Activated B cell treated with CpG ODN at 0.5 μM for 24 hours (primary cell): ENCODE measurements at regions not wholly inside any gene's neighbourhood (a gene's known extent, or its start where the extent isn't known, plus 50 kb on each side); places are given as distances from the start of the nearest gene placed in this dataset.

ENCODE experiments used
- ATAC-seq: fragments of 200-7000 bp; cut with Tn5 transposase; one replicate; pipeline ENCODE4 v1.10.0; 2021; ENCODE audit warnings: low read depth, mild to moderate bottlenecking, moderate library complexity
- CTCF ChIA-PET: fragments of 350-600 bp; sonication (Branson Sonifier 250); formaldehyde crosslinking; loops from one replicate; lab custom pipeline; 2021; ENCODE audit warnings: antibody characterized with exemption; lab: Charles Lee
- POLR2A ChIA-PET: fragments of 350-600 bp; sonication (Branson Sonifier 250); formaldehyde crosslinking; loops from one replicate; lab custom pipeline; 2021; ENCODE audit warnings: antibody characterized with exemption; lab: Charles Lee
- DNase-seq: peaks from one replicate; pipeline ENCODE4 v3.0.0; 2022
- H3K27ac Mint-ChIP-seq: one replicate; pipeline ENCODE4 v1.8.0; 2020; ENCODE audit warnings: mixed read lengths
- H3K27me3 Mint-ChIP-seq: one replicate; pipeline ENCODE4 v1.8.0; 2021; ENCODE audit warnings: mixed read lengths
- H3K36me3 Mint-ChIP-seq: one replicate; pipeline ENCODE4 v1.8.0; 2021; ENCODE audit warnings: low read depth, mixed read lengths
- H3K4me1 Mint-ChIP-seq: one replicate; pipeline ENCODE4 v1.8.0; 2021; ENCODE audit warnings: mixed read lengths
- H3K4me3 Mint-ChIP-seq: one replicate; pipeline ENCODE4 v1.8.0; 2020; ENCODE audit warnings: mild to moderate bottlenecking, mixed read lengths
- H3K9me3 Mint-ChIP-seq: one replicate; pipeline ENCODE4 v1.8.0; 2020; ENCODE audit warnings: mixed read lengths
- intact Hi-C: fragments of 100-400 bp; cut with micrococcal nuclease; formaldehyde crosslinking; loops from one replicate; pipeline ENCODE4 v1.15.1; 2024
- TF ChIP-seq, protein P1 (sequence below): fragments of 200-600 bp; IDR thresholded peaks from one replicate; pipeline ENCODE4 v1.8.0; 2022; ENCODE audit warnings: antibody characterized with exemption, mild to moderate bottlenecking

DNA sequence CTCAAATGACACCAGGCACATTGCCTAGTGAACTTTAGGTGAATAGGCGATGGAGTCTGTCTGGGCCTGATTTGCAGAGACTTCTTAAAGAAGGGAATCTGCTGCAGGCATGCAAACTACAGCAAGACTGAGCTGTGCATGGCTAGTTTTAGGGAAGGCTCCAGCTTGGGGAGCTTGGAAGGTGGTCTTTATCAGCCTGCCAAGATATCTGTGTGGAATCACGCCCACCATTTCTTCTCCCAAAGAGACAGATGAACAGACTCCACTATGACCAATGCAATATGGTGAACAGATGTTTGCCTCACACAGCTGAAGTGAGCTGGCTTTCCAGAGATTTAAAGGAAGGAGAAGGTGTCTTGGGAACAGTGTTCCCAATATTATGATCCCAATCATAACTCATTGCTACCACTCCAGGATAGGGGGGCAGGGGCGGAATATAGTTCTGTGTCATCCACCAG is 129.0 kb upstream of the HMHB1 start:
- TF ChIP-seq, protein P1, sequence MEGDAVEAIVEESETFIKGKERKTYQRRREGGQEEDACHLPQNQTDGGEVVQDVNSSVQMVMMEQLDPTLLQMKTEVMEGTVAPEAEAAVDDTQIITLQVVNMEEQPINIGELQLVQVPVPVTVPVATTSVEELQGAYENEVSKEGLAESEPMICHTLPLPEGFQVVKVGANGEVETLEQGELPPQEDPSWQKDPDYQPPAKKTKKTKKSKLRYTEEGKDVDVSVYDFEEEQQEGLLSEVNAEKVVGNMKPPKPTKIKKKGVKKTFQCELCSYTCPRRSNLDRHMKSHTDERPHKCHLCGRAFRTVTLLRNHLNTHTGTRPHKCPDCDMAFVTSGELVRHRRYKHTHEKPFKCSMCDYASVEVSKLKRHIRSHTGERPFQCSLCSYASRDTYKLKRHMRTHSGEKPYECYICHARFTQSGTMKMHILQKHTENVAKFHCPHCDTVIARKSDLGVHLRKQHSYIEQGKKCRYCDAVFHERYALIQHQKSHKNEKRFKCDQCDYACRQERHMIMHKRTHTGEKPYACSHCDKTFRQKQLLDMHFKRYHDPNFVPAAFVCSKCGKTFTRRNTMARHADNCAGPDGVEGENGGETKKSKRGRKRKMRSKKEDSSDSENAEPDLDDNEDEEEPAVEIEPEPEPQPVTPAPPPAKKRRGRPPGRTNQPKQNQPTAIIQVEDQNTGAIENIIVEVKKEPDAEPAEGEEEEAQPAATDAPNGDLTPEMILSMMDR: no peak
- Mint-ChIP-seq H3K27ac (no peak overlapping the region), H3K27me3 (no peaks in the 10 kb centered on the region), H3K9me3 (no peaks in the 10 kb centered on the region), H3K4me1 (peaks cover 8% of the 10 kb centered on the region), H3K36me3 (no peaks in the 10 kb centered on the region), H3K4me3 (no peak overlapping the region)
- POLR2A ChIA-PET: no interaction called here
- no peak for DNase-seq
- ATAC-seq: no peak
- intact Hi-C loops: no loop called here
- CTCF ChIA-PET: interaction anchor here (0.6 kb wide), 1 partner anchor 21 kb away, joined by 3 read pairs; no protein-coding TSS in a partner anchor

DNA sequence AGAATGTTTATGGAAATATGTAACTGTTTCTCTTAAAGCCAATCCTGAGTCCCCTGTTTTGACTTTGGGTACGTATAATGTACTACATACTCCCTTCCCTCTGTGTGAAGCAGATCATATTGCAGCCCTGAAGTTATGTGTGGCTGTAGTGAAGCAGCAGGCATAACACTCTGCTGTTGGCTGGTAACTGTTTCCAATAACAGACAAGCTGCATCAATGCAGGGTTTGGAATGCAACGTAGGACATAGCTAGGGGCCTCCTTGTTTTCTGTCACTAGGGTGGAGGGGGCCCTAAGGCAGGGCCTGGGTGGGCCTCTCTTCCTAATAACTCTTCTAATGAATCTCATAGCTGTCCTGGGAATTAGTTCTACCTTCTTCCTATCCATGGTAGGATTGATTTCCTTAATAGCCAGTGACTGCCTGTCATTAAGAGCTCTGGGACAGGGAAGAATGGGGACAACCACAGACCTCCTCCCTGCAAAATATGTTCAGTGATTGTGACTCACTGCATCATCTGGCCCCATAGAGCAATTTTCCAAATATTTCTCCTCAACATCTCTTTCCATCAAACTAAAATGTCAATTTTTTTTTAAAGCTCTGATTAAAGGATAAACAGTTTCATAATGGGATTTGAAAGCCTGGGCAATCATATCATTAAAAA is 129.6 kb upstream of the HMHB1 start:
- no peak overlapping the region for H3K27ac Mint-ChIP-seq
- no peaks in the 10 kb centered on the region for H3K36me3 Mint-ChIP-seq
- no peaks in the 10 kb centered on the region for H3K27me3 Mint-ChIP-seq
- H3K9me3 Mint-ChIP-seq: no peaks in the 10 kb centered on the region
- DNase-seq (no peak), ATAC-seq (no peak)
- H3K4me3 Mint-ChIP-seq: no peak overlapping the region
- peaks cover 8% of the 10 kb centered on the region for H3K4me1 Mint-ChIP-seq
- ChIA-PET CTCF (interaction anchor here (0.6 kb wide), 1 partner anchor 22 kb away, joined by 3 read pairs; no protein-coding TSS in a partner anchor), POLR2A (no interaction called here)
- intact Hi-C loops: no loop called here
- TF ChIP-seq, protein P1: no peak

DNA sequence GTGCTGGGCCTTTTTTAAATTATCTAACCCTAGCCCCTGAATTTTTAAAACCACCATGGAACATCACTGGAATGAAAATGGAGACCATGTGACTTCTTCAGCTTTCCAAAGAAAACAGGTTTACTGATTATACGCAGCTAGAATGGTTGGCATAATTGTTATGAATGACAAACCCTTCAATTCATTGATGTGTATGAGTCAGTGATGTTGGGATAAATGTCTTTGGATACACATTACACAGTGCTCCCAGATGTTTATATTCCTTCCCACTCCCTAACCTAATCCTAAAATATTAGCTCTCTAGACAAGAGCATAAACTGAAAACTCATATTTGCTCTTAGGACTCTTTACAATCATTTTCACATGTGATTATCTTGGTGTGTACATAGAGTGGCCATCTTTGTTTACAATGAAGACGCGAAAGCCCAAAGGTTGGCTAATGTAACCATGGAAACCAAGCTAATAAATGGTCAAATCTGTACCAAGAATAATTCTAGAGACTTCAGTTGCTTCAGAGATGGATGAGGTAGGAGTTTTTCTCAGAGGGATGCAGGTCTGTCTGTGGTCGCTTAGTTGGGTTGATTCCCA is 131.2 kb upstream of the HMHB1 start:
- DNase-seq: no peak
- Mint-ChIP-seq H3K36me3 (no peaks in the 10 kb centered on the region), H3K27ac (no peak overlapping the region), H3K27me3 (no peaks in the 10 kb centered on the region), H3K4me1 (peaks cover 8% of the 10 kb centered on the region), H3K9me3 (no peaks in the 10 kb centered on the region), H3K4me3 (no peak overlapping the region)
- TF ChIP-seq, protein P1: no peak
- ATAC-seq: no peak
- POLR2A ChIA-PET: no interaction called here
- intact Hi-C loops: no loop called here
- CTCF ChIA-PET: no interaction called here

DNA sequence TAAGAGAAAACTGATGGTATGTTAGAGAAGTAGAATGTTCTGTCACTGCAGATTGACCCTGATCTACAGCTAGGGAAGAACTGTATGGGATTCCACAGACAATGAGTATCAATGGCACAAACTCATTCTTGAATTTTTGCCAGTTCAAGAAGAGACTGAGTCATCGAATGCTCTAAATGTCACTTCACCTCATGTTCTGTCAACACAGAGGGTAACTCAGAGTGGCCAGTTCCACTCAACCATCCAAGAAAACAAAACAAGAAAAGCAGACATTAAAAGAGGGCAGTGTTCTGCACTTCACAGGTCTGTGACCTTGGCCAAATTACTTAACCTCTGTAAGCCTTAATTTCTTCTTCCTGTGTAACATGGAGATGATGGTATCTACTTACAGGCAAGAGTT is 132.2 kb upstream of the HMHB1 start:
- DNase-seq: no peak
- ChIA-PET CTCF (no interaction called here), POLR2A (no interaction called here)
- H3K27ac Mint-ChIP-seq: no peak overlapping the region
- H3K27me3 Mint-ChIP-seq: no peaks in the 10 kb centered on the region
- no peak for ATAC-seq
- peaks cover 8% of the 10 kb centered on the region for H3K4me1 Mint-ChIP-seq
- TF ChIP-seq, protein P1: no peak
- H3K4me3 Mint-ChIP-seq: no peak overlapping the region
- no peaks in the 10 kb centered on the region for H3K36me3 Mint-ChIP-seq
- intact Hi-C loops: no loop called here
- H3K9me3 Mint-ChIP-seq: no peaks in the 10 kb centered on the region

DNA sequence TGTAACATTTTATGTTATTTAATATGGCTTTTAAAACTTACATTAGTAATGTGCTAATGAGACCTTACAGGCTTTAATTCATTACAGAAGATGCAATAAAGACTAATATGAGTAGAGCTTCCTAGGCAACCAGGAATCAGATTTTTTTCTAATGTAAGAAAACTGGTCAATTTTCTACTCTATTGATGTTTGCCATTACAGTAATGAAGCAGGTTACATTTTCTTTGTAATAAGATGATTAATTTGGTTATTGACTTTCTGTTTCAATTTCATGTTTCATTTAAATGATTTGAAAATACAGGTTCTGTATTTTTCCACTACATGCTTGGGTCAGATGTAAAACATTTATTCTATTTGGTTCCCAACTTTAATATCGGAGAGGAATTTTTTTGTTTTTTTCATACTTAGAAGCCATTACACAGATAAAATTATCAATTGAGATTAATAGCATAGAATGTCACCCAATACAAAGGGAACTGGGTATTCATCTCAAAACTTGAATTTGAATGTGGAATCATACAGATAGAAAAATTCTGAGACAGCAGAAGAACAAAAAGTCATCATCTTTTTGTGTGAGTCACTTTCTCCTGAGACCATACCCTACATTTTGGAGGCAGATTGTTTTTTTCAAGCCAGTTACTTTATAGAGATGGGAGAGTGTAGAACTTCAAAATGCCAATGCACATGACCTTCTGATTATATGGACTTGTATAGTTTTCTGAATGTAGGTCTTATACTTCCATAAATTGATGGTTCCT is 133.6 kb upstream of the HMHB1 start:
- Mint-ChIP-seq H3K4me1 (peaks cover 8% of the 10 kb centered on the region), H3K27ac (no peak overlapping the region), H3K4me3 (no peak overlapping the region), H3K36me3 (no peaks in the 10 kb centered on the region), H3K9me3 (no peaks in the 10 kb centered on the region), H3K27me3 (no peaks in the 10 kb centered on the region)
- ATAC-seq (no peak), DNase-seq (no peak)
- intact Hi-C loops: no loop called here
- ChIA-PET POLR2A (interaction anchor here (0.6 kb wide), 1 partner anchor 661 kb away, joined by 3 read pairs; no protein-coding TSS in a partner anchor), CTCF (no interaction called here)
- TF ChIP-seq, protein P1: no peak
